Stomach (tissue), 8 donors: ENCODE measurements at regions not wholly inside any gene's neighbourhood (a gene's known extent, or its start where the extent isn't known, plus 50 kb on each side); places are given as distances from the start of the nearest gene placed in this dataset.

Source experiments
- DNase-seq, 2 donors: peaks; one replicate each; pipeline versions ENCODE4 v3.0.0 to v3.0.0-alpha.2; 2013 to 2019
- H3K27ac ChIP-seq, 5 donors: fragments of 200-600 bp in 4 of 5; sonication (generic) in 4 of 5; one replicate each; pipeline ENCODE4 v1.5.1; 2013 to 2019; ENCODE audit warnings: mild to moderate bottlenecking in 1 of 5, moderate library complexity in 1 of 5
- H3K27me3 ChIP-seq, 3 donors: fragments of 200-600 bp; sonication (generic); one replicate each; pipeline ENCODE4 v1.5.1; 2017 to 2019; ENCODE audit warnings: mixed run types in 1 of 3
- H3K36me3 ChIP-seq, 4 donors: fragments of 200-600 bp; sonication (generic); 1 replicate in 3 of 4; 2 replicates in 1 of 4; pipeline ENCODE4 v1.5.1; 2016 to 2019
- H3K4me1 ChIP-seq, 4 donors: fragments of 200-600 bp; sonication (generic); one replicate each; pipeline ENCODE4 v1.5.1; 2016 to 2019
- H3K4me3 ChIP-seq, 4 donors: fragments of 200-600 bp; sonication (generic) in 3 of 4; one replicate each; pipeline ENCODE4 v1.5.1; 2016 to 2019; ENCODE audit warnings: mild to moderate bottlenecking in 1 of 4
- H3K9me3 ChIP-seq, 4 donors: fragments of 200-600 bp; sonication (generic); one replicate each; pipeline ENCODE4 v1.5.1; 2016 to 2019
- CTCF ChIP-seq, 7 experiments: fragments of 450-650 bp in 4 of 7; fragments of 200-600 bp in 3 of 7; sonication (generic) in 3 of 7; IDR thresholded peaks; one replicate each; pipeline ENCODE4 v1.5.1; 2016 to 2019; ENCODE audit warnings: antibody characterized with exemption in 7 of 7, control low read depth in 2 of 7, mild to moderate bottlenecking in 1 of 7
- EP300 ChIP-seq: sonication (generic); formaldehyde crosslinking; IDR thresholded peaks from one replicate; pipeline ENCODE4 v1.6.1; 2017; ENCODE audit warnings: antibody characterized with exemption
- POLR2A ChIP-seq, 4 donors: fragments of 450-650 bp; IDR thresholded peaks; one replicate each; pipeline ENCODE4 v1.6.1; 2016; ENCODE audit warnings: antibody characterized with exemption in 4 of 4, control low read depth in 2 of 4, mild to moderate bottlenecking in 1 of 4, moderate library complexity in 1 of 4
- POLR2AphosphoS5 ChIP-seq, 3 donors: sonication (generic); formaldehyde crosslinking; IDR thresholded peaks; one replicate each; pipeline ENCODE4 v1.6.1; 2016; ENCODE audit warnings: antibody characterized with exemption in 3 of 3
- WGBS, 5 donors: extraction: QIAGEN DNeasy Blood & Tissue Kit in 3 of 5; methylation state at CpG; one replicate each; pipeline versions ENCODE4 v1.1.5 to v1.1.7; 2013 to 2018; 5-methylcytosine and 5-hydroxymethylcytosine counted together
- intact Hi-C: fragments of 100-400 bp; cut with DNase I; formaldehyde crosslinking; loops from one replicate; pipeline ENCODE4 v1.15.1; 2023; ENCODE audit warnings: low total_unique reads
- donor health status: healthy with polysubstance abuse.
- donor health status: Bipolar disorder and iron deficiency.
- donor health status: healthy.

DNA sequence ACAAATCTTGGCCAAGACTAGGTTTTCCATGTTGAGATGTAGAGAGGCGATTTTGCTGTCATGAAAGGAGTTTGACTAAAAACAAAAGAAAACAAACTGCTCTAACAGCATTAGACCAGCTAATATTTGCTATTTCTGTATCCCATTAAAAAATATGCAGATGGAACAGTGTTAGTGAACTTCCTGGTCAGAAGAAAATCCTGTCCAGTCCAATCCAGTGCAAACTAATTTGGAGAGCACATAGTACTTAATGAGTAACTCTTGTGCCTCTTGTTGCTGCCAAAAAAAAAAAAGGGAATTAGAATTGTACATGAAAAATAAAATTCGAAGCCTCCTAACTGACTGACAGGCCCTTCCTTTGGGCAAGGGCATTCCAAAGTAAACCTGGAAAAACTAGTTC, 298.8 kb downstream of the ETNK1 start:
- H3K36me3 ChIP-seq, result no peaks in the 10 kb centered on the region
- H3K4me1 ChIP-seq, result no peaks in the 10 kb centered on the region
- DNase-seq, result no peak
- no peak overlapping the region for H3K27ac ChIP-seq
- H3K27me3 ChIP-seq, result no peaks in the 10 kb centered on the region
- intact Hi-C loops, result no loop called here
- H3K4me3 ChIP-seq, result no peak overlapping the region
- 62 to 85% (median 75%) methylated on average over 2 of the region's 2 CpGs for WGBS, 5 donors
- TF ChIP-seq CTCF (IDR thresholded peaks at IDR 0.05) (no peak), EP300 (no peak), POLR2A (IDR thresholded peaks at IDR 0.05) (no peak), POLR2AphosphoS5 (IDR thresholded peaks at IDR 0.05) (no peak)
- no peaks in the 10 kb centered on the region for H3K9me3 ChIP-seq

GRCh38 chr12:22924391-22924790, 299.4 kb downstream of the ETNK1 start:
- H3K4me3 ChIP-seq, result no peak overlapping the region
- intact Hi-C loops, result no loop called here
- 80 to 87% (median 82%) methylated on average over 2 of the region's 2 CpGs for WGBS, 5 donors
- TF ChIP-seq EP300, result no peak
- no peak for TF ChIP-seq POLR2A (IDR thresholded peaks at IDR 0.05)
- no peak for TF ChIP-seq POLR2AphosphoS5 (IDR thresholded peaks at IDR 0.05)
- no peaks in the 10 kb centered on the region for H3K9me3 ChIP-seq
- H3K27ac ChIP-seq, result no peak overlapping the region
- no peaks in the 10 kb centered on the region for H3K36me3 ChIP-seq
- no peaks in the 10 kb centered on the region for H3K27me3 ChIP-seq
- H3K4me1 ChIP-seq, result no peaks in the 10 kb centered on the region
- DNase-seq, result no peak

GRCh38 chr12:22925623-22926022, 300.7 kb downstream of the ETNK1 start:
- no peak overlapping the region for H3K4me3 ChIP-seq
- TF ChIP-seq POLR2AphosphoS5 (IDR thresholded peaks at IDR 0.05), result no peak
- TF ChIP-seq POLR2A (IDR thresholded peaks at IDR 0.05), result no peak
- TF ChIP-seq CTCF (IDR thresholded peaks at IDR 0.05), result no peak
- TF ChIP-seq EP300, result no peak
- H3K36me3 ChIP-seq, result no peaks in the 10 kb centered on the region
- H3K27me3 ChIP-seq, result no peaks in the 10 kb centered on the region
- DNase-seq, result no peak
- WGBS, 5 donors, result 48 to 59% (median 56%) methylated on average over 2 of the region's 2 CpGs
- no peaks in the 10 kb centered on the region for H3K9me3 ChIP-seq
- H3K27ac ChIP-seq, result no peak overlapping the region
- intact Hi-C loops, result no loop called here
- H3K4me1 ChIP-seq, result no peaks in the 10 kb centered on the region

GRCh38 chr12:22932431-22932830, 307.5 kb downstream of the ETNK1 start:
- H3K4me3 ChIP-seq, result no peak overlapping the region
- H3K27ac ChIP-seq, result no peak overlapping the region
- no peak for DNase-seq
- TF ChIP-seq POLR2AphosphoS5 (IDR thresholded peaks at IDR 0.05), result no peak
- no peak for TF ChIP-seq EP300
- no peak for TF ChIP-seq CTCF (IDR thresholded peaks at IDR 0.05)
- no peak for TF ChIP-seq POLR2A (IDR thresholded peaks at IDR 0.05)
- no peaks in the 10 kb centered on the region for H3K4me1 ChIP-seq
- H3K9me3 ChIP-seq, result no peaks in the 10 kb centered on the region
- intact Hi-C loops, result no loop called here
- WGBS, 5 donors, result 42 to 69% (median 52%) methylated on average over 1 of the region's 1 CpG
- H3K36me3 ChIP-seq, result no peaks in the 10 kb centered on the region
- no peaks in the 10 kb centered on the region for H3K27me3 ChIP-seq

DNA sequence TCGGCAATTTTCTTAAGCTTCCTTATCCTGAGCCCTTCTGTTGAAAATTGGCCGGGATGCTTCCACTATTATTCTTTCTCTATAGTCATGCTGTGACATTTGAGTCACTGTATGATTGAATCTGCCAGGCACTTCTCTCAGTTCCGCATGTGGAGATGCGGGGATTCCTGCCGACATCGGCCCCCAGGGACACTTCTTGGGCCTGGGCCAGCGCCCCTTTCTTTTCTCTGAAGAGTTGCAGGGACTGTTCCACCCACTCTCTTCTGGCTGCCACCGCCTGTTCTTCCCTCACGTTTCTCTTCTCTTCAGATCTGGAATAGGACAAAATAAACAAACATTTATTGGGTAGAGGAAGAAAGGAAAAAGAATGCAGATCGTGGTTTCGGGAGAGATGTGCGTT, 310.1 kb downstream of the ETNK1 start:
- Histone ChIP-seq H3K36me3 (no peaks in the 10 kb centered on the region), H3K27ac (no peak overlapping the region), H3K9me3 (no peaks in the 10 kb centered on the region), H3K27me3 (no peaks in the 10 kb centered on the region), H3K4me1 (no peaks in the 10 kb centered on the region), H3K4me3 (no peak overlapping the region)
- WGBS, 5 donors, result 66 to 78% (median 77%) methylated on average over 12 of the region's 12 CpGs
- DNase-seq, result no peak
- intact Hi-C loops, result no loop called here
- TF ChIP-seq POLR2A (IDR thresholded peaks at IDR 0.05) (no peak), POLR2AphosphoS5 (IDR thresholded peaks at IDR 0.05) (no peak), EP300 (no peak), CTCF (IDR thresholded peaks at IDR 0.05) (no peak)
